IgD-negative memory B cell (primary cell): ENCODE measurements at regions not wholly inside any gene's neighbourhood (a gene's known extent, or its start where the extent isn't known, plus 50 kb on each side); places are given as distances from the start of the nearest gene placed in this dataset.
A peak's percentile ranks its signal among the peaks of the same experiment; 100 is the strongest.

Experiments
- H3K27ac Mint-ChIP-seq, 3 donors: one replicate each; pipeline ENCODE4 v1.8.0; 2020 to 2022; ENCODE audit warnings: mild to moderate bottlenecking in 3 of 3, mixed read lengths in 3 of 3, moderate library complexity in 1 of 3
- H3K27me3 Mint-ChIP-seq: one replicate; pipeline ENCODE4 v1.8.0; 2021; ENCODE audit warnings: mixed read lengths
- H3K36me3 Mint-ChIP-seq: one replicate; pipeline ENCODE4 v1.8.0; 2020; ENCODE audit warnings: mild to moderate bottlenecking, mixed read lengths
- H3K4me1 Mint-ChIP-seq, 3 donors: one replicate each; pipeline ENCODE4 v1.8.0; 2020 to 2022; ENCODE audit warnings: mixed read lengths in 3 of 3, mild to moderate bottlenecking in 1 of 3
- H3K4me3 Mint-ChIP-seq, 4 donors: one replicate each; pipeline ENCODE4 v1.8.0; 2020 to 2022; ENCODE audit warnings: mild to moderate bottlenecking in 4 of 4, mixed read lengths in 4 of 4, moderate library complexity in 3 of 4
- H3K9me3 Mint-ChIP-seq, 3 donors: one replicate each; pipeline ENCODE4 v1.8.0; 2020 to 2021; ENCODE audit warnings: mixed read lengths in 3 of 3, mild to moderate bottlenecking in 1 of 3

GRCh38 chr4:126123611-126124325, 809.0 kb downstream of the FAT4 start:
- peaks cover 0 to 6% (median 0%) of the 10 kb centered on the region in 3 donors for H3K9me3 Mint-ChIP-seq
- no peak overlapping the region for H3K27ac Mint-ChIP-seq

GRCh38 chr4:126124818-126125217, 810.1 kb downstream of the FAT4 start:
- H3K27ac Mint-ChIP-seq, result no peak overlapping the region
- no peak overlapping the region for H3K4me3 Mint-ChIP-seq
- H3K9me3 Mint-ChIP-seq, result peaks cover 0 to 6% (median 3%) of the 10 kb centered on the region in 3 donors
- H3K4me1 Mint-ChIP-seq, result no peaks in the 10 kb centered on the region
- no peaks in the 10 kb centered on the region for H3K27me3 Mint-ChIP-seq
- H3K36me3 Mint-ChIP-seq, result no peaks in the 10 kb centered on the region

More at GRCh38 chr4:126123611-126124325, 809.0 kb downstream of the FAT4 start:
- Mint-ChIP-seq H3K27me3 (no peaks in the 10 kb centered on the region), H3K36me3 (no peaks in the 10 kb centered on the region), H3K4me1 (no peaks in the 10 kb centered on the region), H3K4me3 (no peak overlapping the region)

- no peaks in the 10 kb centered on the region for H3K36me3 Mint-ChIP-seq
- no peaks in the 10 kb centered on the region for H3K4me1 Mint-ChIP-seq
- H3K27me3 Mint-ChIP-seq, result no peaks in the 10 kb centered on the region
- no peak overlapping the region for H3K4me3 Mint-ChIP-seq
- H3K9me3 Mint-ChIP-seq, result peaks cover 5 to 13% (median 8%) of the 10 kb centered on the region in 3 donors
- H3K27ac Mint-ChIP-seq, result no peak overlapping the region
Measured at GRCh38 chr4:126130215-126130614, 815.5 kb downstream of the FAT4 start.

- Mint-ChIP-seq H3K36me3 (no peaks in the 10 kb centered on the region), H3K4me1 (no peaks in the 10 kb centered on the region), H3K9me3 (peaks cover 0 to 10% (median 7%) of the 10 kb centered on the region in 3 donors), H3K27me3 (no peaks in the 10 kb centered on the region), H3K4me3 (no peak overlapping the region), H3K27ac (no peak overlapping the region)
Measured at GRCh38 chr4:126136922-126137781, 822.4 kb downstream of the FAT4 start.

- Mint-ChIP-seq H3K36me3 (no peaks in the 10 kb centered on the region), H3K4me1 (no peaks in the 10 kb centered on the region), H3K27ac (no peak overlapping the region), H3K4me3 (no peak overlapping the region), H3K27me3 (no peaks in the 10 kb centered on the region), H3K9me3 (peaks cover 0 to 10% (median 7%) of the 10 kb centered on the region in 3 donors)
Measured at GRCh38 chr4:126137782-126138170, 823.0 kb downstream of the FAT4 start.

GRCh38 chr4:126144543-126145237, 829.9 kb downstream of the FAT4 start:
- Mint-ChIP-seq H3K9me3 (peaks cover 0 to 2% (median 0%) of the 10 kb centered on the region in 3 donors), H3K4me3 (no peak overlapping the region), H3K36me3 (peaks cover 3% of the 10 kb centered on the region), H3K27ac (no peak overlapping the region), H3K4me1 (no peaks in the 10 kb centered on the region), H3K27me3 (no peaks in the 10 kb centered on the region)

- Mint-ChIP-seq H3K9me3 (peaks cover 0 to 9% (median 6%) of the 10 kb centered on the region in 3 donors), H3K4me1 (no peaks in the 10 kb centered on the region), H3K36me3 (no peaks in the 10 kb centered on the region), H3K27ac (no peak overlapping the region), H3K4me3 (no peak overlapping the region), H3K27me3 (no peaks in the 10 kb centered on the region)
Measured at GRCh38 chr4:126168484-126168883, 853.7 kb downstream of the FAT4 start.

GRCh38 chr4:126172126-126172525, 857.4 kb downstream of the FAT4 start:
- H3K27me3 Mint-ChIP-seq, result no peaks in the 10 kb centered on the region
- no peaks in the 10 kb centered on the region for H3K36me3 Mint-ChIP-seq
- peaks cover 0 to 2% (median 0%) of the 10 kb centered on the region in 3 donors for H3K4me1 Mint-ChIP-seq
- H3K27ac Mint-ChIP-seq, result no peak overlapping the region
- peaks cover 2 to 5% (median 3%) of the 10 kb centered on the region in 3 donors for H3K9me3 Mint-ChIP-seq
- H3K4me3 Mint-ChIP-seq, result peak overlapping the region in 1 of 4 donors; percentile 20

- H3K4me1 Mint-ChIP-seq, result peaks cover 0 to 2% (median 0%) of the 10 kb centered on the region in 3 donors
- H3K9me3 Mint-ChIP-seq, result peaks cover 4 to 7% (median 5%) of the 10 kb centered on the region in 3 donors
- H3K4me3 Mint-ChIP-seq, result no peak overlapping the region
- no peak overlapping the region for H3K27ac Mint-ChIP-seq
- no peaks in the 10 kb centered on the region for H3K36me3 Mint-ChIP-seq
- H3K27me3 Mint-ChIP-seq, result no peaks in the 10 kb centered on the region
Measured at GRCh38 chr4:126174627-126175026, 859.9 kb downstream of the FAT4 start.

GRCh38 chr4:126180642-126181041, 865.9 kb downstream of the FAT4 start:
- Mint-ChIP-seq H3K27me3 (no peaks in the 10 kb centered on the region), H3K4me3 (no peak overlapping the region), H3K36me3 (no peaks in the 10 kb centered on the region), H3K9me3 (peaks cover 4 to 7% (median 4%) of the 10 kb centered on the region in 3 donors), H3K27ac (no peak overlapping the region), H3K4me1 (peaks cover 0 to 2% (median 0%) of the 10 kb centered on the region in 3 donors)

GRCh38 chr4:126182336-126182735, 867.6 kb downstream of the FAT4 start:
- no peak overlapping the region for H3K4me3 Mint-ChIP-seq
- H3K36me3 Mint-ChIP-seq, result no peaks in the 10 kb centered on the region
- peaks cover 0 to under 1% (median 0%) of the 10 kb centered on the region in 3 donors for H3K9me3 Mint-ChIP-seq
- H3K27ac Mint-ChIP-seq, result no peak overlapping the region
- H3K27me3 Mint-ChIP-seq, result no peaks in the 10 kb centered on the region
- H3K4me1 Mint-ChIP-seq, result no peaks in the 10 kb centered on the region

GRCh38 chr4:126182786-126183185, 868.0 kb downstream of the FAT4 start:
- Mint-ChIP-seq H3K36me3 (no peaks in the 10 kb centered on the region), H3K4me3 (no peak overlapping the region), H3K27ac (no peak overlapping the region), H3K27me3 (no peaks in the 10 kb centered on the region), H3K4me1 (no peaks in the 10 kb centered on the region), H3K9me3 (no peaks in the 10 kb centered on the region)

GRCh38 chr4:126183206-126183605, 868.5 kb downstream of the FAT4 start:
- H3K27ac Mint-ChIP-seq, result no peak overlapping the region
- H3K4me1 Mint-ChIP-seq, result no peaks in the 10 kb centered on the region
- H3K4me3 Mint-ChIP-seq, result no peak overlapping the region
- H3K9me3 Mint-ChIP-seq, result no peaks in the 10 kb centered on the region
- H3K36me3 Mint-ChIP-seq, result no peaks in the 10 kb centered on the region
- H3K27me3 Mint-ChIP-seq, result no peaks in the 10 kb centered on the region

- Mint-ChIP-seq H3K4me1 (no peaks in the 10 kb centered on the region), H3K9me3 (peaks cover 3 to 8% (median 6%) of the 10 kb centered on the region in 3 donors), H3K27ac (no peak overlapping the region)
Measured at GRCh38 chr4:126191536-126191935, 876.8 kb downstream of the FAT4 start.

GRCh38 chr4:126192506-126192905, 877.8 kb downstream of the FAT4 start:
- Mint-ChIP-seq H3K27ac (no peak overlapping the region), H3K4me1 (no peaks in the 10 kb centered on the region)

More at GRCh38 chr4:126191536-126191935, 876.8 kb downstream of the FAT4 start:
- H3K4me3 Mint-ChIP-seq, result no peak overlapping the region
- peaks cover 2% of the 10 kb centered on the region for H3K36me3 Mint-ChIP-seq
- no peaks in the 10 kb centered on the region for H3K27me3 Mint-ChIP-seq

More at GRCh38 chr4:126192506-126192905, 877.8 kb downstream of the FAT4 start:
- no peaks in the 10 kb centered on the region for H3K27me3 Mint-ChIP-seq
- no peak overlapping the region for H3K4me3 Mint-ChIP-seq
- H3K9me3 Mint-ChIP-seq, result peaks cover 3 to 8% (median 6%) of the 10 kb centered on the region in 3 donors
- peaks cover 2% of the 10 kb centered on the region for H3K36me3 Mint-ChIP-seq
